Peyer's patch (tissue), 4 donors: ENCODE measurements at regions not wholly inside any gene's neighbourhood (a gene's known extent, or its start where the extent isn't known, plus 50 kb on each side); places are given as distances from the start of the nearest gene placed in this dataset.

Source experiments
- CTCF ChIP-seq, 6 experiments: fragments of 450-650 bp in 4 of 6; fragments of 200-600 bp in 2 of 6; sonication (generic) in 1 of 6; IDR thresholded peaks; one replicate each; pipeline ENCODE4 v1.5.1; 2017 to 2019; ENCODE audit warnings: antibody characterized with exemption in 6 of 6, mild to moderate bottlenecking in 3 of 6, moderate library complexity in 1 of 6
- POLR2A ChIP-seq, 2 donors: fragments of 450-650 bp; IDR thresholded peaks; one replicate each; pipeline ENCODE4 v1.5.1; 2017; ENCODE audit warnings: antibody characterized with exemption in 2 of 2, mild to moderate bottlenecking in 2 of 2, moderate library complexity in 2 of 2

GRCh38 chr9:29043072-29043471, 1469.8 kb upstream of the C9orf72 start:
- TF ChIP-seq CTCF (IDR thresholded peaks at IDR 0.05) (no peak), POLR2A (IDR thresholded peaks at IDR 0.05) (no peak)
